HEK293 (cell line): ENCODE measurements at regions not wholly inside any gene's neighbourhood (a gene's known extent, or its start where the extent isn't known, plus 50 kb on each side); places are given as distances from the start of the nearest gene placed in this dataset.

Source experiments
- CTCF ChIA-PET: fragments of 350-600 bp; formaldehyde crosslinking; extraction: SDS; loops from one replicate; lab custom pipeline; 2021; ENCODE audit warnings: antibody characterized with exemption; lab: Yijun Ruan, JAX
- POLR2A ChIA-PET: fragments of 300-600 bp; formaldehyde crosslinking; extraction: SDS; loops from one replicate; lab custom pipeline; 2020; ENCODE audit warnings: antibody characterized with exemption, inconsistent platforms; lab: Yijun Ruan, JAX
- H3K27ac ChIP-seq: fragments of 200-500 bp; sonication (Bioruptor generic); 2 replicates; pipeline ENCODE4 v1.5.1; 2014; ENCODE audit warnings: low read depth, low read length, control low read depth, inconsistent platforms; ENCODE audit errors: extremely low read depth
- H3K36me3 ChIP-seq, 2 experiments: fragments of 200-500 bp in 1 of 2; sonication (Bioruptor generic) in 1 of 2; 1 replicate in 1 of 2; 2 replicates in 1 of 2; pipeline ENCODE4 v1.5.1; 2014 to 2017; ENCODE audit warnings: inconsistent platforms in 2 of 2, low read length in 2 of 2; ENCODE audit not compliant: control insufficient read depth in 2 of 2, insufficient read depth in 1 of 2
- H3K4me1 ChIP-seq: fragments of 200-500 bp; sonication (Bioruptor generic); 2 replicates; pipeline ENCODE4 v1.5.1; 2014; ENCODE audit warnings: mild to moderate bottlenecking, low read length, inconsistent platforms; ENCODE audit not compliant: control insufficient read depth, insufficient read depth
- H3K4me3 ChIP-seq: 2 replicates; pipeline ENCODE4 v1.5.1; 2011; ENCODE audit warnings: low read depth, mild to moderate bottlenecking, control low read depth, low read length, moderate library complexity
- H3K9me3 ChIP-seq: fragments of 200-500 bp; sonication (Bioruptor generic); 2 replicates; pipeline ENCODE4 v1.5.1; 2014; ENCODE audit warnings: low read depth, low read length, inconsistent platforms; ENCODE audit not compliant: control insufficient read depth, insufficient read depth
- KLF8 ChIP-seq: fragments of 450-650 bp; formaldehyde crosslinking; IDR thresholded peaks from 2 replicates; pipeline ENCODE4 v1.5.1; 2016; ENCODE audit warnings: missing biosample characterization, missing genetic modification characterization
- MZF1 ChIP-seq: fragments of 450-650 bp; formaldehyde crosslinking; IDR thresholded peaks from 2 replicates; pipeline ENCODE4 v1.5.1; 2017; ENCODE audit warnings: missing biosample characterization, missing genetic modification characterization, borderline replicate concordance
- ZFP37 ChIP-seq: fragments of 450-650 bp; formaldehyde crosslinking; IDR thresholded peaks from 2 replicates; pipeline ENCODE4 v1.5.1; 2016; ENCODE audit warnings: missing biosample characterization, missing genetic modification characterization
- ZFP41 ChIP-seq: fragments of 450-650 bp; formaldehyde crosslinking; IDR thresholded peaks from 2 replicates; pipeline ENCODE4 v1.5.1; 2016; ENCODE audit warnings: missing biosample characterization, missing genetic modification characterization, borderline replicate concordance
- ZNF23 ChIP-seq: fragments of 450-650 bp; formaldehyde crosslinking; IDR thresholded peaks from 2 replicates; pipeline ENCODE4 v1.5.1; 2016; ENCODE audit warnings: missing biosample characterization, missing genetic modification characterization, borderline replicate concordance
- ZNF24 ChIP-seq: fragments of 450-650 bp; formaldehyde crosslinking; IDR thresholded peaks from 2 replicates; pipeline ENCODE4 v1.5.1; 2016; ENCODE audit warnings: missing biosample characterization, missing genetic modification characterization
- ZNF274 ChIP-seq, 2 experiments: fragments of 200-500 bp in 1 of 2; fragments of 450-650 bp in 1 of 2; sonication (Bioruptor generic) in 1 of 2; formaldehyde crosslinking in 1 of 2; IDR thresholded peaks; 2 replicates each; pipeline versions ENCODE4 v1.5.1 to v1.6.1; 2014 to 2016; ENCODE audit warnings: borderline replicate concordance in 1 of 2, inconsistent platforms in 1 of 2, low read length in 1 of 2, missing biosample characterization in 1 of 2, missing genetic modification characterization in 1 of 2
- ZNF341 ChIP-seq: fragments of 450-650 bp; formaldehyde crosslinking; IDR thresholded peaks from 2 replicates; pipeline ENCODE4; 2016; ENCODE audit warnings: low read depth, missing biosample characterization, missing genetic modification characterization
- ZNF501 ChIP-seq: fragments of 450-650 bp; formaldehyde crosslinking; IDR thresholded peaks from 2 replicates; pipeline ENCODE4 v1.5.1; 2016; ENCODE audit warnings: missing biosample characterization, missing genetic modification characterization
- ZNF629 ChIP-seq: fragments of 450-650 bp; formaldehyde crosslinking; IDR thresholded peaks from 2 replicates; pipeline ENCODE4 v1.5.1; 2017; ENCODE audit warnings: missing biosample characterization, missing genetic modification characterization
- ZSCAN16 ChIP-seq: fragments of 450-650 bp; formaldehyde crosslinking; IDR thresholded peaks from 2 replicates; pipeline ENCODE4 v1.5.1; 2016; ENCODE audit warnings: missing biosample characterization, missing genetic modification characterization
- TF ChIP-seq, protein P1 (sequence below): sonication (generic); formaldehyde crosslinking; IDR thresholded peaks from 2 replicates; pipeline ENCODE4 v1.8.1; 2022; ENCODE audit warnings: mild to moderate bottlenecking, moderate library complexity, missing genetic modification reagents
- TF ChIP-seq, protein P2 (sequence below): fragments of 450-650 bp; formaldehyde crosslinking; IDR thresholded peaks from 2 replicates; pipeline ENCODE4 v1.5.1; 2016; ENCODE audit warnings: missing biosample characterization, missing genetic modification characterization
- TF ChIP-seq, protein P3 (sequence below): fragments of 450-650 bp; formaldehyde crosslinking; IDR thresholded peaks from 2 replicates; pipeline ENCODE4 v1.5.1; 2016; ENCODE audit warnings: missing biosample characterization, missing genetic modification characterization
- TF ChIP-seq, protein P4 (sequence below): fragments of 450-650 bp; formaldehyde crosslinking; IDR thresholded peaks from 2 replicates; pipeline ENCODE4 v1.5.1; 2016; ENCODE audit warnings: missing biosample characterization, missing genetic modification characterization, low read depth
- TF ChIP-seq, protein P5 (sequence below): fragments of 450-650 bp; formaldehyde crosslinking; IDR thresholded peaks from 2 replicates; pipeline ENCODE4 v1.5.1; 2017; ENCODE audit warnings: missing biosample characterization, missing genetic modification characterization
- TF ChIP-seq, protein P6 (sequence below): fragments of 450-650 bp; formaldehyde crosslinking; IDR thresholded peaks from 2 replicates; pipeline ENCODE4 v1.5.1; 2017; ENCODE audit warnings: missing biosample characterization, mild to moderate bottlenecking, missing genetic modification characterization, moderate library complexity

DNA sequence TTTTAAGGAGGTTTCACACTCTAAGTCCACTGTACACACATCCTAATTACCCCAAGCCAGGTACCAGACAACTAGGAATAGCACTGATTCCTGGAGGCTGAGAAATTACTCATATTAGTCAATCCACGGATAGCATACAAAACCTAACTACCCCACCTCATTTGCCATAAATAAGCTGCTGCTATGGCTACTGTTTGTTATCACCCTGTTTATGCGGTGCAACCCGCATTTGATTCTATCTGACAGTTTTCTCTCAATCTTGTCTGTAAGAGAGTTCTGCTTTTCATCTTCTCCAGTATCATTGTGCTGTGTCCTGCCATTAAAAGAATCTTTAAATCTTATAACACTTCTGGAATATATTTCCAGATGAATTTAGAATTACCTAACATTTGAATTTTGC lies 1496.5 kb downstream of the PLA2G4A start:
- H3K9me3 ChIP-seq: no peaks in the 10 kb centered on the region
- no peaks in the 10 kb centered on the region for H3K36me3 ChIP-seq
- H3K27ac ChIP-seq: no peak overlapping the region
- POLR2A ChIA-PET: no interaction called here
- no peak overlapping the region for H3K4me3 ChIP-seq
- TF ChIP-seq ZNF501 (tag by site-specific recombination): no peak
- TF ChIP-seq, protein P1, sequence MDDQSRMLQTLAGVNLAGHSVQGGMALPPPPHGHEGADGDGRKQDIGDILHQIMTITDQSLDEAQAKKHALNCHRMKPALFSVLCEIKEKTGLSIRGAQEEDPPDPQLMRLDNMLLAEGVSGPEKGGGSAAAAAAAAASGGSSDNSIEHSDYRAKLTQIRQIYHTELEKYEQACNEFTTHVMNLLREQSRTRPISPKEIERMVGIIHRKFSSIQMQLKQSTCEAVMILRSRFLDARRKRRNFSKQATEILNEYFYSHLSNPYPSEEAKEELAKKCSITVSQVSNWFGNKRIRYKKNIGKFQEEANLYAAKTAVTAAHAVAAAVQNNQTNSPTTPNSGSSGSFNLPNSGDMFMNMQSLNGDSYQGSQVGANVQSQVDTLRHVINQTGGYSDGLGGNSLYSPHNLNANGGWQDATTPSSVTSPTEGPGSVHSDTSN: no peak
- TF ChIP-seq, protein P2, sequence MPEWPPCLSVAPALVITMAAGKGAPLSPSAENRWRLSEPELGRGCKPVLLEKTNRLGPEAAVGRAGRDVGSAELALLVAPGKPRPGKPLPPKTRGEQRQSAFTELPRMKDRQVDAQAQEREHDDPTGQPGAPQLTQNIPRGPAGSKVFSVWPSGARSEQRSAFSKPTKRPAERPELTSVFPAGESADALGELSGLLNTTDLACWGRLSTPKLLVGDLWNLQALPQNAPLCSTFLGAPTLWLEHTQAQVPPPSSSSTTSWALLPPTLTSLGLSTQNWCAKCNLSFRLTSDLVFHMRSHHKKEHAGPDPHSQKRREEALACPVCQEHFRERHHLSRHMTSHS (tag by site-specific recombination): no peak
- TF ChIP-seq, protein P3, sequence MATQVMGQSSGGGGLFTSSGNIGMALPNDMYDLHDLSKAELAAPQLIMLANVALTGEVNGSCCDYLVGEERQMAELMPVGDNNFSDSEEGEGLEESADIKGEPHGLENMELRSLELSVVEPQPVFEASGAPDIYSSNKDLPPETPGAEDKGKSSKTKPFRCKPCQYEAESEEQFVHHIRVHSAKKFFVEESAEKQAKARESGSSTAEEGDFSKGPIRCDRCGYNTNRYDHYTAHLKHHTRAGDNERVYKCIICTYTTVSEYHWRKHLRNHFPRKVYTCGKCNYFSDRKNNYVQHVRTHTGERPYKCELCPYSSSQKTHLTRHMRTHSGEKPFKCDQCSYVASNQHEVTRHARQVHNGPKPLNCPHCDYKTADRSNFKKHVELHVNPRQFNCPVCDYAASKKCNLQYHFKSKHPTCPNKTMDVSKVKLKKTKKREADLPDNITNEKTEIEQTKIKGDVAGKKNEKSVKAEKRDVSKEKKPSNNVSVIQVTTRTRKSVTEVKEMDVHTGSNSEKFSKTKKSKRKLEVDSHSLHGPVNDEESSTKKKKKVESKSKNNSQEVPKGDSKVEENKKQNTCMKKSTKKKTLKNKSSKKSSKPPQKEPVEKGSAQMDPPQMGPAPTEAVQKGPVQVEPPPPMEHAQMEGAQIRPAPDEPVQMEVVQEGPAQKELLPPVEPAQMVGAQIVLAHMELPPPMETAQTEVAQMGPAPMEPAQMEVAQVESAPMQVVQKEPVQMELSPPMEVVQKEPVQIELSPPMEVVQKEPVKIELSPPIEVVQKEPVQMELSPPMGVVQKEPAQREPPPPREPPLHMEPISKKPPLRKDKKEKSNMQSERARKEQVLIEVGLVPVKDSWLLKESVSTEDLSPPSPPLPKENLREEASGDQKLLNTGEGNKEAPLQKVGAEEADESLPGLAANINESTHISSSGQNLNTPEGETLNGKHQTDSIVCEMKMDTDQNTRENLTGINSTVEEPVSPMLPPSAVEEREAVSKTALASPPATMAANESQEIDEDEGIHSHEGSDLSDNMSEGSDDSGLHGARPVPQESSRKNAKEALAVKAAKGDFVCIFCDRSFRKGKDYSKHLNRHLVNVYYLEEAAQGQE (tag by site-specific recombination): no peak
- TF ChIP-seq ZNF24: no peak
- TF ChIP-seq, protein P4, sequence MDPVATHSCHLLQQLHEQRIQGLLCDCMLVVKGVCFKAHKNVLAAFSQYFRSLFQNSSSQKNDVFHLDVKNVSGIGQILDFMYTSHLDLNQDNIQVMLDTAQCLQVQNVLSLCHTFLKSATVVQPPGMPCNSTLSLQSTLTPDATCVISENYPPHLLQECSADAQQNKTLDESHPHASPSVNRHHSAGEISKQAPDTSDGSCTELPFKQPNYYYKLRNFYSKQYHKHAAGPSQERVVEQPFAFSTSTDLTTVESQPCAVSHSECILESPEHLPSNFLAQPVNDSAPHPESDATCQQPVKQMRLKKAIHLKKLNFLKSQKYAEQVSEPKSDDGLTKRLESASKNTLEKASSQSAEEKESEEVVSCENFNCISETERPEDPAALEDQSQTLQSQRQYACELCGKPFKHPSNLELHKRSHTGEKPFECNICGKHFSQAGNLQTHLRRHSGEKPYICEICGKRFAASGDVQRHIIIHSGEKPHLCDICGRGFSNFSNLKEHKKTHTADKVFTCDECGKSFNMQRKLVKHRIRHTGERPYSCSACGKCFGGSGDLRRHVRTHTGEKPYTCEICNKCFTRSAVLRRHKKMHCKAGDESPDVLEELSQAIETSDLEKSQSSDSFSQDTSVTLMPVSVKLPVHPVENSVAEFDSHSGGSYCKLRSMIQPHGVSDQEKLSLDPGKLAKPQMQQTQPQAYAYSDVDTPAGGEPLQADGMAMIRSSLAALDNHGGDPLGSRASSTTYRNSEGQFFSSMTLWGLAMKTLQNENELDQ: no peak
- no peak for TF ChIP-seq MZF1
- no peak for TF ChIP-seq ZNF341 (tag by site-specific recombination)
- TF ChIP-seq ZNF23 (tag by site-specific recombination): no peak
- no peak for TF ChIP-seq KLF8
- TF ChIP-seq ZFP41: no peak
- TF ChIP-seq, protein P5, sequence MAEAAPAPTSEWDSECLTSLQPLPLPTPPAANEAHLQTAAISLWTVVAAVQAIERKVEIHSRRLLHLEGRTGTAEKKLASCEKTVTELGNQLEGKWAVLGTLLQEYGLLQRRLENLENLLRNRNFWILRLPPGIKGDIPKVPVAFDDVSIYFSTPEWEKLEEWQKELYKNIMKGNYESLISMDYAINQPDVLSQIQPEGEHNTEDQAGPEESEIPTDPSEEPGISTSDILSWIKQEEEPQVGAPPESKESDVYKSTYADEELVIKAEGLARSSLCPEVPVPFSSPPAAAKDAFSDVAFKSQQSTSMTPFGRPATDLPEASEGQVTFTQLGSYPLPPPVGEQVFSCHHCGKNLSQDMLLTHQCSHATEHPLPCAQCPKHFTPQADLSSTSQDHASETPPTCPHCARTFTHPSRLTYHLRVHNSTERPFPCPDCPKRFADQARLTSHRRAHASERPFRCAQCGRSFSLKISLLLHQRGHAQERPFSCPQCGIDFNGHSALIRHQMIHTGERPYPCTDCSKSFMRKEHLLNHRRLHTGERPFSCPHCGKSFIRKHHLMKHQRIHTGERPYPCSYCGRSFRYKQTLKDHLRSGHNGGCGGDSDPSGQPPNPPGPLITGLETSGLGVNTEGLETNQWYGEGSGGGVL: no peak
- TF ChIP-seq ZFP37 (tag by site-specific recombination): no peak
- TF ChIP-seq, all 188 proteins: peak for 0
- no peaks in the 10 kb centered on the region for H3K4me1 ChIP-seq
- CTCF ChIA-PET: no interaction called here

DNA sequence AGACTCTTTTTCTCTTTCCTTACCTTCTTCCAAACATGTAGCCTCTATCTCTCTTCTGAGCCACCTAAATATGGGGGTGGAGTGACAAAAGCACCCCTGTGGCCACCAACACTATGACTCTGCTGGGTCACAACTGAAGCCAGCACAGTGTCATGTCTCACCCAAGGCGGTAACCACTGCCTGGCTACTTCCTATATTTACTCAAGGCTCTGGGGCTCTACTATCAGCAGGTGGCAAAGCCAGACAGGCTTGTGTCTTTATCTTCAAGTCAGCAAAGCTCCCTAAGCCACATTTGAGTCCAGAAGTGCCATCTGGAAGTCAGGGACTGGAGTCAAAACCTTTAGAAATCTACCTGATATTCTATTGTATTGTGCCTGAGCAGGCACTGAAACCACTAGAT lies 1515.2 kb downstream of the PLA2G4A start:
- no peaks in the 10 kb centered on the region for H3K9me3 ChIP-seq
- no peaks in the 10 kb centered on the region for H3K4me1 ChIP-seq
- POLR2A ChIA-PET: no interaction called here
- CTCF ChIA-PET: no interaction called here
- TF ChIP-seq, protein P6, sequence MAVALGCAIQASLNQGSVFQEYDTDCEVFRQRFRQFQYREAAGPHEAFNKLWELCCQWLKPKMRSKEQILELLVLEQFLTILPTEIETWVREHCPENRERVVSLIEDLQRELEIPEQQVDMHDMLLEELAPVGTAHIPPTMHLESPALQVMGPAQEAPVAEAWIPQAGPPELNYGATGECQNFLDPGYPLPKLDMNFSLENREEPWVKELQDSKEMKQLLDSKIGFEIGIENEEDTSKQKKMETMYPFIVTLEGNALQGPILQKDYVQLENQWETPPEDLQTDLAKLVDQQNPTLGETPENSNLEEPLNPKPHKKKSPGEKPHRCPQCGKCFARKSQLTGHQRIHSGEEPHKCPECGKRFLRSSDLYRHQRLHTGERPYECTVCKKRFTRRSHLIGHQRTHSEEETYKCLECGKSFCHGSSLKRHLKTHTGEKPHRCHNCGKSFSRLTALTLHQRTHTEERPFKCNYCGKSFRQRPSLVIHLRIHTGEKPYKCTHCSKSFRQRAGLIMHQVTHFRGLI (tag by site-specific recombination): no peak
- no peak for TF ChIP-seq ZNF274 (IDR thresholded peaks at IDR 0.05; ENCODE audit: low read length)
- no peak for TF ChIP-seq ZNF274 (tag by site-specific recombination; IDR thresholded peaks at IDR 0.05; ENCODE audit: borderline replicate concordance)
- TF ChIP-seq ZSCAN16 (tag by site-specific recombination): no peak
- TF ChIP-seq, protein P5: no peak
- TF ChIP-seq ZNF629 (tag by site-specific recombination): no peak
- H3K4me3 ChIP-seq: no peak overlapping the region
- H3K27ac ChIP-seq: no peak overlapping the region
- H3K36me3 ChIP-seq: no peaks in the 10 kb centered on the region
